ENCODE measurements at regions not wholly inside any gene's neighbourhood (a gene's known extent, or its start where the extent isn't known, plus 50 kb on each side); places are given as distances from the start of the nearest gene placed in this dataset.

GRCh38 chr6:147621263-147621662 lies 112.8 kb downstream of the SAMD5 start:
- peak; percentile 20 for DNase-seq (ENCODE audit: low read depth, low spot score)

DNA sequence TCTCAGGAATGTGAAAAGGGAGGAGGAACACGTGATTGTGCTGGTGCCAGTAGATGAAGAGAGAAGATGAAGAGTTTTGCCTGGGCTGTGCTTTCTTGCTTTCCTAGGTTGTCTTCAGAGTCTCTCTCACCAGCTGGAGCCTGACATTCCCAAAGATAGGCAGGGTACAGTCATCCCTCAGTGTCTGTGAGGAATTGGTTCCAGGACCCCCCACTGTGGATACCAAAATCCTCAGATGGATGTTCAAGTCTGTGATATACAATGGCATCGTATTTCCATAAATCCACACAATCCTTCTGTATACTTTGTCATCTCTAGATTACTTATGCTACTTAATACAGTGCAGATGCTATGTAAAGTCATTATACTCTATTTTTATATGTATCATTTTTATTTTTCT lies 113.5 kb downstream of the SAMD5 start:
- DNase-seq (ENCODE audit: low read depth, low spot score): no peak

GRCh38 chr6:147624946-147625515 lies 116.5 kb downstream of the SAMD5 start:
- no peak for DNase-seq (ENCODE audit: low read depth, low spot score)

DNA sequence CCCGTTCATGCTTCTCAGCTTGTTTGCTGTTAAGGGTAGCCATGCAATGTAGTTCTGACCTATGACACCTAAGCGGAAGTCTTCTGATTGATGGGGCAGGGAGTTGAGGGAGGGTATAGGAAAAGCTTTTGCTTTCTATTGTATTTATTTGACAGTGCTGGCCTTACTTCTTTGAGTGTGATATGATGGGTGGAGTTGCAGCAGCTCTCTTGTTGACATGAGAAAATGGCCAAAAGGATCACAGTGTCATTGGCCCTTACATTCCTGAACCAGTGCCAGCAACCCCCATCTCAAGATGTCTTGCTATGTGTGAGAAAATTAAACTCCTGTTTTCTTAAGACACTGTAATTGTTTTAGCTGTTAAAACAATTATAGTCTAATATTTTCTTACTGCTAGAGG lies 117.5 kb downstream of the SAMD5 start:
- DNase-seq (ENCODE audit: low read depth, low spot score): no peak

DNA sequence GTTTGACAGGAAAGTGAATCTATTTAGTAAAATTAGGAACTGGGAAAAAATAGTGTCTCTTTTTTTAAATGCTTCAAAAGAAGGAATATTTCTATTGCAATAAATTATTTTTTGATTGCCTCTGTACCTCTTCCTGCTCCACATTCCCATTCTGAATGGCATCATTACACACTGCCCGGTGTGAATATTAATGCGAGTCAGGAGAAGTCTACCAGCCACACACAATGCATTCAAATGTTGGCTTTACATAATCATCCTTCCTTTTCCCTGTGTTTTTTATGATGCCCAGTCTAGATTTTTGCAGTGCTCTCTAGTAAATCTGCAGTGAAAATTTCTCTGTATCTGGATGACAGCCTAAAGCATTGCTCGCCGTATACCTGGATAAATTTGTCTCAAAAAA lies 118.9 kb downstream of the SAMD5 start:
- DNase-seq (ENCODE audit: low read depth, low spot score): no peak

- DNase-seq (ENCODE audit: low read depth, low spot score): no peak
Measured at GRCh38 chr6:147633191-147633590, 124.7 kb downstream of the SAMD5 start.

- DNase-seq (ENCODE audit: low read depth, low spot score): no peak
Measured at GRCh38 chr6:147637620-147638195, 129.2 kb downstream of the SAMD5 start.

- DNase-seq (ENCODE audit: low read depth, low spot score): no peak
Measured at GRCh38 chr6:147639279-147639678, 130.8 kb downstream of the SAMD5 start.

DNA sequence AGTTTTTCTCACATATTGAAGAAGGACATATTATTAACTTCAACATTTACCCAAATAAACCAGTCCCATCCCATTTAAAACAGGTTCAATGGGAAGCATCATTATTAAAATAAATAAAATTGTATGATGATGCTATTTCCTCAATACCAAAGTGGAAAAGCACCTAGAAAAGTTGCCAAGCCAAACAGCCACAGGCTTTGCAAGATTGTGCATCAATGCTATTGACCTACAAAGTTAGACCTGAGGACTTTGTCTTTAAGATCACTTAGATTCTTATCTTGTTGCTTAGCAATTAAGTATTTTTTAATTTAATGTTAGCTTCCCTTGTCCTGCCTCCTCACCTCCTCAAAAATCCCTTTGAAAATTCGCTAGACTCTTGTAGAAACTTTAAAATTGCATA lies 132.1 kb downstream of the SAMD5 start:
- no peak for DNase-seq (ENCODE audit: low read depth, low spot score)

GRCh38 chr6:147641511-147641910 lies 133.0 kb downstream of the SAMD5 start:
- DNase-seq (ENCODE audit: low read depth, low spot score): peak; percentile 38

DNA sequence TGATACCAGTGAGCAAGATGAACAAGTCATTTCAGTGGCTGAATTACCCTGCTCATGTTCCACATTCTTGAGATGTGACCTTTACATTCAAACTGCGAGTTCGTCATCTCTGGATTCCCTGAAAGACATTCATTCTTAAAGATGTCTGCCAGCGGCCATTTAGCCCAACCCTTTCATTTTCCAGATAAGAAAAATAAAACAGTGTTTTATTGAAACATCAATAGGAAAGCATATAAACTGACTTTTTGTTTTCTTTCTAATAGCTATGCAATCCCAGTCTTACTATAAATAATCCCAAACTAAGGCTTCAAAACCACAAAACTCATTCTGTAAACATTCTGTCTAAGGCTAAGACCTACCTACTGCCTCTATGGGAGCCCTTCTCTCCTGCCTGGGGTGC lies 134.0 kb downstream of the SAMD5 start:
- peak; percentile 70 for DNase-seq (ENCODE audit: low read depth, low spot score)

DNA sequence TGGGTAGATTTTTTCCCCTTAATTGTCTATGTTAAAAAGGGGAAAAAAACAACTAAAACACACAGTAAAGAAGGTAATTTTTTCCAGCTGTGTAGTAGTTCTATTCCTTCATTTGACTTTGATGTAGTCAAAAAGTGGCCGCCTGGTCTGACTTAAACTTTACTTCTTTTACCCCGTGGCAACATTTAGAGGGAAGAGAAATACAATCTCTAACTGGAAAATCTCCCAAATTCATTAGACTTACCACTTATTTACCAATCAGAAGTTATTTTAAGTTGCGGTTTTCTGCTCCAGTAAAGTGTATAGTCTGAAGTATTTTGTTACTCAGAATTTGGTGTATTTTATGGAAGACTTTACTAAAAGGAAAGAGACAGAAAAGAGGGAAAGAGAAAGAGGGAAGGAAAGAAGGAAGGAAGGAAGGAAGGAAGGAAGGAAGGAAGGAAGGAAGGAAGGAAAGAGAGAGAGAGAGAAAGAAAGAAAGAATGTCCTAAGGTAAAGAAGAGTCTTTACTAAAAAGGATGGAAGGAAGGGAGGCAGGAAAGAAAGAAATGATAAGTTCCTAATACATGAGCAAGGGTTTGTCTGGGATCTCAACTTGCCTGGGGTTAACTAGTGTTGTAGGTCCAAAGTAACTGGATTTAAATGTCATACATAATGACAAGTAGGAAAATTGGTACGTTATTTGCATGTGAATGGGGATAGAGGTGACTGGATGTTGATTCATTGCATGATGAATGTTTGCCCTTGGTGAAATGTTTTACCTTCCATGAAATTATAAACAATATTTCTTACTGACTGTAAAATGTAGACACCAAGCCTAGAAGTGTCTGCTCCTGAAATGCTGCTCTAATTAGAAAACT lies 135.1 kb downstream of the SAMD5 start:
- DNase-seq (ENCODE audit: low read depth, low spot score): no peak

DNA sequence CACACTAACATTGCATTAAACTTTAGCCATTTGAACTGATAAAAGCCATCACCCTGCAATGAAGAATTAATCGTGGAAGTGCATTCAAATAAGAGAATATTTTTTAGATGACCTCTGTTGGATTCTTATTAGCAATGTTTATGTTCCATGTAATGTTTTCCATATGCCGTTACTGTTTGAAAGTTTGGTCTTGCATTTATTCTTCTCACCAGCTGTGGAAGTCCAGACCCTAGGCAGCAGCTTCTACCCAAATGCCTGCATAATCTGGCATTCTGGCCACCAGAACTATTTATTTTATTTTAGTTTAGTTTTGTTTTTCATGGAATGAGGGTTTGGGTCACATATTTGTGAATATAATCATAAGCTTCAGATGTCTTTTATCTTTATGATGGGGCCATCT lies 140.4 kb downstream of the SAMD5 start:
- DNase-seq (ENCODE audit: low read depth, low spot score): no peak

GRCh38 chr6:147651249-147652063 lies 143.0 kb downstream of the SAMD5 start:
- DNase-seq (ENCODE audit: low read depth, low spot score): peak; percentile 13

- DNase-seq (ENCODE audit: low read depth, low spot score): no peak
Measured at GRCh38 chr6:147653631-147654030, 145.1 kb downstream of the SAMD5 start.

GRCh38 chr6:147654103-147654845 lies 145.8 kb downstream of the SAMD5 start:
- peak; percentile 6 for DNase-seq (ENCODE audit: low read depth, low spot score)

DNA sequence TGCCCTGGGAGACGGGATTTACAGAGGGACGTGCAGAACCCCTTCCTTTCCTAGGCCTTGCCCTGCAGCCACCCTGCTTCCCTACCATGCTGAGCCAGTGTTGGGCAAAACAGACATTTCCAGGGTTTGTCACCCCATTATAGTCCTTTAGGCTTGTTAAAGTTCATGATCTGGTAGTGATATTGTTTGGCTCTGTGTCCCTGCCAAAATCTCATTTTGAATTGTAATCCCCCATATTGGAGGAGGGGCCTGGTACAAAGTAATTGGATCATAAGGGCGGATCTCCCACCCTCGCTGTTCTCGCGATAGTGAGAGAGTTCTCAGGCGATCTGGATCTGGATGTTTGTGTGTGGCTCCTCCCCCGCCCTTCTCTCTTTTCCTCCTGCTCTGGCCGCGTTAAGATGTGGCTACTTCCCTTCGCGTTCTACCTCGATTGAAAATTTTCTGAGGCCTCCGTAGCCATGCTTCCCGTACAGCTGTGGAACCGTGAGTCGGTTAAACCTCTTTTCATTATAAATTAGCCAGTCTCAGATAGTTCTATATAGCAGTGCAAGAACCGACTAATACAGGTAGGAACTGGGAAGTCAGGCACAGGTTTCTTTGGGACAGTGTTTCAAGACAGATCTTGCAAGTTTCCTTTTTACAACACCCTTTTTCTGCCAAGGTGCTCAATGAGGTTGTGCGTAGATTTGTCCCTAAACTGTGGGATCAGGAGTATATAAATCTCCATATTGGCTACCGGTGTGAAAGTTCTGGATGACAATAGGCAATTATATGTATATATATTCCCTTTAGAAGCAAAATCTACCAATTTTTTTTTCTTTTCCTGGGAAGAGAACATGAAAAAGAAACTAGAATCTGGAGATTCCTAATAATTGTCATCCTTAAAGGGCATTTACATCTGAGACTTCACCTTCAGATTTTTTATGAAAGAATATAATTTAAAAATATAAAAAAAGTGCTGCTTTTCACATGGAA lies 152.1 kb downstream of the SAMD5 start:
- DNase-seq (ENCODE audit: low read depth, low spot score): no peak

- DNase-seq (ENCODE audit: low read depth, low spot score): no peak
Measured at GRCh38 chr6:147662646-147663045, 154.2 kb downstream of the SAMD5 start.

DNA sequence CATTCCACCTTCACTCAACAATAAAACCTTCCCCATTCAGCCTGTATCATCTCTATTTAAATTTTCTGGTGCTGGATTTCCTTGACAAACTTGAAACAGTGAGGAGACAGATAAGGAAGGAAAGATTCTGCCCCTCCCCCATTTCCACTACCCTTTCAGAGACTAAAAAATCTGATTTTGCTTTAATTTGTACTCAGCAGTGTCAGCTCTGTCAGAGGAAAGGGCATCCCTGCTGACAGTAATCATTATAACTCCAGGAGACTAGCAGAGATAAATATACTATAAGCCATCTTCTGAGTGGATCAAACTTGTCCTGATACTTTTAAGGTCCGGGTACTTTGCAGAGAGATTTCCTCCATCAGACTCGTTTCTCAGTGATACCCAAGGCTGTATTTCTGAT lies 155.6 kb downstream of the SAMD5 start:
- no peak for DNase-seq (ENCODE audit: low read depth, low spot score)

- DNase-seq (ENCODE audit: low read depth, low spot score): no peak
Measured at GRCh38 chr6:147666255-147666654, 157.8 kb downstream of the SAMD5 start.
